Esophagus squamous epithelium (tissue), 5 donors: ENCODE measurements at regions not wholly inside any gene's neighbourhood (a gene's known extent, or its start where the extent isn't known, plus 50 kb on each side); places are given as distances from the start of the nearest gene placed in this dataset.

Source experiments
- DNase-seq: peaks from one replicate; lab custom pipeline; 2025; lab: John Stamatoyannopoulos, UW
- H3K27ac ChIP-seq, 4 donors: fragments of 200-600 bp; sonication (generic); one replicate each; pipeline ENCODE4 v1.5.1; 2016 to 2019; ENCODE audit warnings: mild to moderate bottlenecking in 1 of 4
- H3K27me3 ChIP-seq, 4 donors: fragments of 200-600 bp; sonication (generic); 1 replicate in 3 of 4; 2 replicates in 1 of 4; pipeline versions ENCODE4 v1.5.1 to v1.6.0; 2017 to 2021; ENCODE audit warnings: antibody characterized with exemption in 1 of 4
- H3K36me3 ChIP-seq, 3 donors: fragments of 200-600 bp; sonication (generic); one replicate each; pipeline ENCODE4 v1.5.1; 2016 to 2019
- H3K4me1 ChIP-seq, 3 donors: fragments of 200-600 bp; sonication (generic); one replicate each; pipeline ENCODE4 v1.5.1; 2017 to 2019
- H3K4me3 ChIP-seq, 4 donors: fragments of 200-600 bp; sonication (generic); 1 replicate in 3 of 4; 2 replicates in 1 of 4; pipeline ENCODE4 v1.5.1; 2016 to 2019; ENCODE audit warnings: mild to moderate bottlenecking in 2 of 4, moderate library complexity in 1 of 4
- H3K9me3 ChIP-seq, 3 donors: fragments of 200-600 bp; sonication (generic); one replicate each; pipeline ENCODE4 v1.5.1; 2016 to 2019
- CTCF ChIP-seq, 6 experiments: fragments of 450-650 bp in 4 of 6; fragments of 200-600 bp in 2 of 6; sonication (generic) in 2 of 6; IDR thresholded peaks; one replicate each; pipeline ENCODE4 v1.5.1; 2016 to 2019; ENCODE audit warnings: antibody characterized with exemption in 6 of 6, mild to moderate bottlenecking in 4 of 6, moderate library complexity in 4 of 6
- POLR2A ChIP-seq, 4 donors: fragments of 450-650 bp; IDR thresholded peaks; one replicate each; pipeline ENCODE4 v1.6.1; 2017; ENCODE audit warnings: antibody characterized with exemption in 4 of 4, mild to moderate bottlenecking in 4 of 4, moderate library complexity in 3 of 4
- WGBS, 2 donors: methylation state at CpG; one replicate each; pipeline ENCODE4 v1.1.5; 2018; 5-methylcytosine and 5-hydroxymethylcytosine counted together
- intact Hi-C: fragments of 100-400 bp; cut with DNase I; formaldehyde crosslinking; loops from one replicate; pipeline ENCODE4 v1.15.0; 2022
- small RNA-seq, 4 donors: library from RNA; depleted of rRNA; stranded (forward); fragments of <200 nt; gene quantifications; one replicate each; pipeline ENCODE3, GENCODE V24; 2016
- donor health status: DM: yes; HTN: yes; CAD: no.

GRCh38 chr4:182189103-182189878 is 53.9 kb upstream of the TENM3 start:
- Histone ChIP-seq H3K27me3 (no peaks in the 10 kb centered on the region), H3K4me1 (peaks cover 0 to 6% (median 0%) of the 10 kb centered on the region in 3 donors), H3K9me3 (no peaks in the 10 kb centered on the region), H3K4me3 (no peak overlapping the region), H3K27ac (no peak overlapping the region), H3K36me3 (no peaks in the 10 kb centered on the region)
- TF ChIP-seq POLR2A (IDR thresholded peaks at IDR 0.05), result no peak
- no peak for TF ChIP-seq CTCF (IDR thresholded peaks at IDR 0.05)
- DNase-seq, result no peak
- intact Hi-C loops, result no loop called here
- WGBS, 2 donors, result 67 to 71% methylated on average over 8 of the region's 8 CpGs

- Histone ChIP-seq H3K27ac (no peak overlapping the region), H3K27me3 (no peaks in the 10 kb centered on the region), H3K4me1 (peaks cover 0 to 9% (median 0%) of the 10 kb centered on the region in 3 donors), H3K9me3 (no peaks in the 10 kb centered on the region), H3K4me3 (no peak overlapping the region), H3K36me3 (no peaks in the 10 kb centered on the region)
- intact Hi-C loops, result no loop called here
- 77 to 89% methylated on average over 8 of the region's 8 CpGs for WGBS, 2 donors
- DNase-seq, result no peak
- no peak for TF ChIP-seq CTCF (IDR thresholded peaks at IDR 0.05)
- no peak for TF ChIP-seq POLR2A (IDR thresholded peaks at IDR 0.05)
Observed at GRCh38 chr4:182190306-182190705, 52.9 kb upstream of the TENM3 start.

- Histone ChIP-seq H3K27ac (no peak overlapping the region), H3K4me3 (no peak overlapping the region), H3K27me3 (no peaks in the 10 kb centered on the region), H3K36me3 (no peaks in the 10 kb centered on the region), H3K4me1 (peaks cover 0 to 9% (median 0%) of the 10 kb centered on the region in 3 donors), H3K9me3 (no peaks in the 10 kb centered on the region)
- no peak for DNase-seq
- intact Hi-C loops, result no loop called here
- 32 to 54% methylated on average over 1 of the region's 1 CpG for WGBS, 2 donors
- TF ChIP-seq POLR2A (IDR thresholded peaks at IDR 0.05) (no peak), CTCF (IDR thresholded peaks at IDR 0.05) (no peak)
Observed at GRCh38 chr4:182192511-182193181, 50.6 kb upstream of the TENM3 start.

GRCh38 chr4:182193311-182193710 is 49.9 kb upstream of the TENM3 start:
- H3K9me3 ChIP-seq, result no peaks in the 10 kb centered on the region
- H3K27ac ChIP-seq, result no peak overlapping the region
- intact Hi-C loops, result no loop called here
- H3K4me3 ChIP-seq, result no peak overlapping the region
- no peaks in the 10 kb centered on the region for H3K36me3 ChIP-seq
- TF ChIP-seq POLR2A (IDR thresholded peaks at IDR 0.05) (no peak), CTCF (IDR thresholded peaks at IDR 0.05) (no peak)
- no peak for DNase-seq
- no peaks in the 10 kb centered on the region for H3K27me3 ChIP-seq
- H3K4me1 ChIP-seq, result peaks cover 0 to 9% (median 0%) of the 10 kb centered on the region in 3 donors
- 85 to 91% methylated on average over 8 of the region's 8 CpGs for WGBS, 2 donors

Small RNAs in the stretch of these regions (small RNA-seq; reads per million reads assigned to genes)
- gene AC018710.1, result 0 reads per million in 4 donors
- gene AC019235.1, result 0 reads per million in 4 donors
- 0 to 0.30 (median 0) reads per million in 4 donors for gene MIR1305
- gene RF00571, result 0 reads per million in 4 donors
- gene RN7SKP13, result 0 reads per million in 4 donors
- gene RNA5SP173, result 0.07 to 0.36 (median 0.22) reads per million in 4 donors
- 0 reads per million in 4 donors for gene RNU1-45P
